A549 (cell line): ENCODE measurements at regions not wholly inside any gene's neighbourhood (a gene's known extent, or its start where the extent isn't known, plus 50 kb on each side); places are given as distances from the start of the nearest gene placed in this dataset.

Source experiments
- ATAC-seq, 2 experiments: fragments of 200-7000 bp in 1 of 2; fragments of >200 bp in 1 of 2; cut with Nextera tagmentation in 1 of 2; cut with Tn5 transposase in 1 of 2; 3 replicates each; pipeline versions ENCODE4 v1.8.0 to v1.9.1; 2018 to 2020; ENCODE audit warnings: mild to moderate bottlenecking in 1 of 2, moderate library complexity in 1 of 2
- CTCF ChIA-PET: fragments of 300-600 bp; sonication (Branson Sonifier 250); formaldehyde crosslinking; extraction: SDS; loops from one replicate; lab custom pipeline; 2021; ENCODE audit warnings: antibody characterized with exemption, inconsistent platforms; lab: Yijun Ruan, JAX
- POLR2A ChIA-PET: fragments of 350-600 bp; formaldehyde crosslinking; extraction: SDS; loops from one replicate; lab custom pipeline; 2021; ENCODE audit warnings: antibody characterized with exemption, inconsistent platforms; lab: Yijun Ruan, JAX
- DNase-seq, 2 experiments: peaks; one replicate each; pipeline versions ENCODE4 v3.0.0 to v3.0.0-alpha.2; 2011 to 2016; ENCODE audit warnings: low read depth in 1 of 2, low spot score in 1 of 2
- FAIRE-seq: peaks from 2 replicates; lab custom pipeline; 2011; peaks lifted over from hg19 to GRCh38; lab: Jason Lieb, UNC
- H3K27ac ChIP-seq, 2 experiments: fragments of >200 bp; sonication (Bioruptor Twin); formaldehyde crosslinking; 3 replicates each; pipeline ENCODE4 v1.5.1; 2016 to 2017
- H3K4me1 ChIP-seq: fragments of >200 bp; sonication (Bioruptor Twin); formaldehyde crosslinking; 3 replicates; pipeline ENCODE4 v1.6.1; 2016
- H3K4me2 ChIP-seq: fragments of >200 bp; sonication (Bioruptor Twin); formaldehyde crosslinking; 3 replicates; pipeline ENCODE4 v1.6.1; 2016
- H3K4me3 ChIP-seq: fragments of >200 bp; sonication (Bioruptor Twin); formaldehyde crosslinking; 3 replicates; pipeline ENCODE4 v1.5.1; 2016
- H3K9me3 ChIP-seq: fragments of >200 bp; sonication (Bioruptor Twin); formaldehyde crosslinking; 3 replicates; pipeline ENCODE4 v1.6.1; 2016
- BHLHE40 ChIP-seq: IDR thresholded peaks from 2 replicates; pipeline ENCODE4 v1.6.1; 2012; ENCODE audit warnings: low read depth, low read length, inconsistent platforms
- CBX2 ChIP-seq: fragments of 200-600 bp; sonication (generic); IDR thresholded peaks from 2 replicates; pipeline ENCODE4 v1.6.1; 2016; ENCODE audit warnings: low read depth, mild to moderate bottlenecking, borderline replicate concordance
- CBX8 ChIP-seq: fragments of 200-600 bp; sonication (generic); IDR thresholded peaks from 2 replicates; pipeline ENCODE4 v1.6.1; 2016
- CEBPB ChIP-seq, 2 experiments: fragments of >200 bp in 1 of 2; sonication (Bioruptor Twin) in 1 of 2; formaldehyde crosslinking in 1 of 2; IDR thresholded peaks; 2 replicates each; pipeline ENCODE4 v1.6.1; 2012 to 2016
- CHD4 ChIP-seq: fragments of 200-600 bp; sonication (generic); IDR thresholded peaks from 2 replicates; pipeline ENCODE4 v1.6.1; 2016; ENCODE audit warnings: antibody characterized with exemption, mild to moderate bottlenecking, borderline replicate concordance
- EP300 ChIP-seq, 2 experiments: fragments of >200 bp; sonication (Bioruptor Twin); formaldehyde crosslinking; IDR thresholded peaks; 2 replicates in 1 of 2; 3 replicates in 1 of 2; pipeline ENCODE4 v1.6.1; 2016 to 2017
- FOSB ChIP-seq: fragments of 250-450 bp; sonication (Bioruptor Pico); IDR thresholded peaks from 2 replicates; pipeline ENCODE4 v1.5.0; 2020; ENCODE audit warnings: mild to moderate bottlenecking, moderate library complexity
- FOSL2 ChIP-seq, 2 experiments: fragments of 450-650 bp in 1 of 2; fragments of >200 bp in 1 of 2; sonication (Bioruptor Twin) in 1 of 2; formaldehyde crosslinking; IDR thresholded peaks; 2 replicates each; pipeline versions ENCODE4 v1.5.0 to v1.6.1; 2016 to 2020; ENCODE audit warnings: mild to moderate bottlenecking in 1 of 2, moderate library complexity in 1 of 2
- HEYL ChIP-seq: fragments of 250-450 bp; sonication (Bioruptor Pico); IDR thresholded peaks from 2 replicates; pipeline ENCODE4 v1.8.0; 2021; ENCODE audit warnings: mild to moderate bottlenecking, moderate library complexity
- HOXA7 ChIP-seq: fragments of 250-450 bp; sonication (Bioruptor Pico); IDR thresholded peaks from 2 replicates; pipeline ENCODE4 v1.5.0; 2020; ENCODE audit warnings: mild to moderate bottlenecking, moderate library complexity
- JUNB ChIP-seq: fragments of >200 bp; sonication (Bioruptor Twin); formaldehyde crosslinking; IDR thresholded peaks from 2 replicates; pipeline ENCODE4 v1.6.1; 2016
- KDM1A ChIP-seq: fragments of 200-600 bp; sonication (generic); IDR thresholded peaks from 2 replicates; pipeline ENCODE4 v1.6.1; 2016; ENCODE audit warnings: low read depth, mild to moderate bottlenecking
- MAFK ChIP-seq: fragments of 450-650 bp; IDR thresholded peaks from 2 replicates; pipeline ENCODE4 v1.6.1; 2014; ENCODE audit not compliant: partially characterized antibody
- MYC ChIP-seq: IDR thresholded peaks from 2 replicates; pipeline ENCODE4 v1.6.1; 2012; ENCODE audit warnings: mild to moderate bottlenecking, inconsistent platforms, low read length, improper control_type of control experiment, borderline replicate concordance
- NPAS2 ChIP-seq: fragments of 250-450 bp; sonication (Bioruptor Pico); IDR thresholded peaks from 2 replicates; pipeline ENCODE4 v1.8.0; 2022; ENCODE audit warnings: mild to moderate bottlenecking, moderate library complexity, borderline replicate concordance
- POLR2AphosphoS2 ChIP-seq: conservative IDR thresholded peaks from 2 replicates; pipeline ENCODE4 v1.6.1; 2012; ENCODE audit warnings: low read length, improper control_type of control experiment, inconsistent platforms
- RAD21 ChIP-seq, 2 experiments: fragments of >200 bp in 1 of 2; sonication (Bioruptor Twin) in 1 of 2; formaldehyde crosslinking in 1 of 2; IDR thresholded peaks in 1 of 2; conservative IDR thresholded peaks in 1 of 2; 2 replicates in 1 of 2; 3 replicates in 1 of 2; pipeline ENCODE4 v1.6.1; 2012 to 2018; ENCODE audit warnings: inconsistent platforms in 1 of 2
- RNF2 ChIP-seq: fragments of 200-600 bp; sonication (generic); IDR thresholded peaks from 2 replicates; pipeline ENCODE4 v1.6.1; 2016; ENCODE audit warnings: low read depth, mild to moderate bottlenecking, antibody characterized with exemption, moderate library complexity, borderline replicate concordance
- SREBF2 ChIP-seq: fragments of 450-650 bp; IDR thresholded peaks from 2 replicates; pipeline ENCODE4 v1.6.1; 2014; ENCODE audit warnings: mild to moderate bottlenecking, moderate library complexity
- TFCP2L1 ChIP-seq: fragments of 250-450 bp; sonication (Bioruptor Pico); IDR thresholded peaks from 2 replicates; pipeline ENCODE4 v1.5.0; 2021; ENCODE audit warnings: mild to moderate bottlenecking
- ZNF302 ChIP-seq: fragments of 250-450 bp; sonication (Bioruptor Pico); IDR thresholded peaks from 2 replicates; pipeline ENCODE4 v1.9.0; 2021; ENCODE audit warnings: inconsistent platforms, mild to moderate bottlenecking, moderate library complexity
- ZSCAN20 ChIP-seq: fragments of 250-450 bp; sonication (Bioruptor Pico); IDR thresholded peaks from 2 replicates; pipeline ENCODE4 v1.8.0; 2022; ENCODE audit warnings: mild to moderate bottlenecking, moderate library complexity
- WGBS: methylation state at CpG from one replicate; pipeline ENCODE4 v1.1.6; 2017; ENCODE audit errors: missing lambda C conversion rate; 5-methylcytosine and 5-hydroxymethylcytosine counted together
- TF ChIP-seq, protein P1 (sequence below): fragments of 200-600 bp; sonication (generic); IDR thresholded peaks from 2 replicates; pipeline ENCODE4 v1.6.1; 2016; ENCODE audit warnings: antibody characterized with exemption, mild to moderate bottlenecking, moderate library complexity
- TF ChIP-seq, protein P2 (sequence below): fragments of 150-350 bp; IDR thresholded peaks from 2 replicates; pipeline ENCODE4 v1.6.1; 2014; ENCODE audit warnings: low read depth, mild to moderate bottlenecking, low read length
- TF ChIP-seq, protein P3 (sequence below): IDR thresholded peaks from 2 replicates; pipeline ENCODE4 v1.6.1; 2012; ENCODE audit warnings: low read depth, borderline replicate concordance
- TF ChIP-seq, protein P4 (sequence below): IDR thresholded peaks from 2 replicates; pipeline ENCODE4 v1.6.1; 2012
- TF ChIP-seq, protein P5 (sequence below): fragments of 250-450 bp; sonication (Bioruptor Pico); IDR thresholded peaks from 2 replicates; pipeline ENCODE4 v1.5.0; 2021; ENCODE audit warnings: mild to moderate bottlenecking, moderate library complexity, borderline replicate concordance

DNA sequence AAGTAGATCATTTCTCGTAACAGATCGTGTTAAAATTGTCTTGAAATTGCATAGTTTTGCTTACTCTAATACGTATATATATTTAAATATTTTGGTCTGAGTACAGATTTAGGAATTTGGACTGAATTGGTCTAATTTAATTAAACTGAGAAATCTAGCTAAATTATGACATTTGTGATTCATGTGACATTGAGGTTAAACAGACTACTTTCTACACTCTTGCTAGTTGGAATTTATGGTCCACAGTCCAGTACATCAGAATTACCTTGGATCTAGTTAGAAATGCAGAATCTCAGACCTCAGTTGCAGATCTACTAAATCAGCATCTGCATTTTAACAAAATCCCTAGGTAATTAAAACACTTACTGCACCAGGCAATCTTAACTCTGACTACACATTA is 609.7 kb upstream of the GOLIM4 start:
- Histone ChIP-seq H3K27ac (no peak overlapping the region), H3K4me3 (no peak overlapping the region), H3K4me2 (no peak overlapping the region), H3K4me1 (no peaks in the 10 kb centered on the region), H3K9me3 (no peaks in the 10 kb centered on the region)
- DNase-seq (no peak), FAIRE-seq (no peak), ATAC-seq (no peak)
- no peak for TF ChIP-seq HOXA7 (CRISPR knock-in tag)
- no peak for TF ChIP-seq EP300 (IDR thresholded peaks at IDR 0.05)
- no peak for TF ChIP-seq JUNB
- TF ChIP-seq CHD4: no peak
- no peak for TF ChIP-seq FOSB
- TF ChIP-seq ZSCAN20 (CRISPR knock-in tag): no peak
- TF ChIP-seq HEYL (CRISPR knock-in tag): no peak
- CTCF ChIA-PET: no interaction called here
- POLR2A ChIA-PET: no interaction called here
- WGBS: 4% methylated on average over 3 of the region's 3 CpGs

DNA sequence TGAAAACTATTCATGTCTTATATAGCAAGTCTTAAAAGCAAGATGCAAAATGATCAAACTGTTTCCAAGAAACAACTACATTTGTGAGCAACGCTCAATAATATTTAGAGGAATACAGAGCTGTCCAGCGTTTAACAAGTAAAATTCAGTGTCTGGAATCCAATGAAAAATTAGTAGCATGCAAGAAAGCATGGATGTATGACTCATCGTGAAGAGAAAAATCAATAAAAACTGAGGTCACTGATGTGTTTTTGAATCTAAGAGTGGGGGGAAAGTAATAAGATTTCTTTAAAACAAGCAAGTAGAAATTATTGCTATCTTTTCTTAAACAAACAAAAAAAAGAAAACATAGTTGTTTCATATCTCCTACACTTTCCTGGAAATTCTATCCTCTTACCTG is 600.3 kb upstream of the GOLIM4 start:
- 12% methylated on average over 3 of the region's 3 CpGs for WGBS
- DNase-seq: no peak
- ChIA-PET POLR2A (no interaction called here), CTCF (no interaction called here)
- Histone ChIP-seq H3K4me1 (no peaks in the 10 kb centered on the region), H3K4me2 (no peak overlapping the region), H3K4me3 (no peak overlapping the region), H3K9me3 (no peaks in the 10 kb centered on the region), H3K27ac (no peak overlapping the region)
- TF ChIP-seq CBX8: no peak
- TF ChIP-seq TFCP2L1 (CRISPR knock-in tag): no peak
- TF ChIP-seq FOSL2 (IDR thresholded peaks at IDR 0.05): no peak
- TF ChIP-seq FOSL2 (CRISPR knock-in tag; IDR thresholded peaks at IDR 0.05): 0 out of 2 replicates have a peak, but pooled peaks have one; percentile 13
- TF ChIP-seq, protein P1, sequence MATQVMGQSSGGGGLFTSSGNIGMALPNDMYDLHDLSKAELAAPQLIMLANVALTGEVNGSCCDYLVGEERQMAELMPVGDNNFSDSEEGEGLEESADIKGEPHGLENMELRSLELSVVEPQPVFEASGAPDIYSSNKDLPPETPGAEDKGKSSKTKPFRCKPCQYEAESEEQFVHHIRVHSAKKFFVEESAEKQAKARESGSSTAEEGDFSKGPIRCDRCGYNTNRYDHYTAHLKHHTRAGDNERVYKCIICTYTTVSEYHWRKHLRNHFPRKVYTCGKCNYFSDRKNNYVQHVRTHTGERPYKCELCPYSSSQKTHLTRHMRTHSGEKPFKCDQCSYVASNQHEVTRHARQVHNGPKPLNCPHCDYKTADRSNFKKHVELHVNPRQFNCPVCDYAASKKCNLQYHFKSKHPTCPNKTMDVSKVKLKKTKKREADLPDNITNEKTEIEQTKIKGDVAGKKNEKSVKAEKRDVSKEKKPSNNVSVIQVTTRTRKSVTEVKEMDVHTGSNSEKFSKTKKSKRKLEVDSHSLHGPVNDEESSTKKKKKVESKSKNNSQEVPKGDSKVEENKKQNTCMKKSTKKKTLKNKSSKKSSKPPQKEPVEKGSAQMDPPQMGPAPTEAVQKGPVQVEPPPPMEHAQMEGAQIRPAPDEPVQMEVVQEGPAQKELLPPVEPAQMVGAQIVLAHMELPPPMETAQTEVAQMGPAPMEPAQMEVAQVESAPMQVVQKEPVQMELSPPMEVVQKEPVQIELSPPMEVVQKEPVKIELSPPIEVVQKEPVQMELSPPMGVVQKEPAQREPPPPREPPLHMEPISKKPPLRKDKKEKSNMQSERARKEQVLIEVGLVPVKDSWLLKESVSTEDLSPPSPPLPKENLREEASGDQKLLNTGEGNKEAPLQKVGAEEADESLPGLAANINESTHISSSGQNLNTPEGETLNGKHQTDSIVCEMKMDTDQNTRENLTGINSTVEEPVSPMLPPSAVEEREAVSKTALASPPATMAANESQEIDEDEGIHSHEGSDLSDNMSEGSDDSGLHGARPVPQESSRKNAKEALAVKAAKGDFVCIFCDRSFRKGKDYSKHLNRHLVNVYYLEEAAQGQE: no peak
- ATAC-seq: no peak
- no peak for FAIRE-seq

DNA sequence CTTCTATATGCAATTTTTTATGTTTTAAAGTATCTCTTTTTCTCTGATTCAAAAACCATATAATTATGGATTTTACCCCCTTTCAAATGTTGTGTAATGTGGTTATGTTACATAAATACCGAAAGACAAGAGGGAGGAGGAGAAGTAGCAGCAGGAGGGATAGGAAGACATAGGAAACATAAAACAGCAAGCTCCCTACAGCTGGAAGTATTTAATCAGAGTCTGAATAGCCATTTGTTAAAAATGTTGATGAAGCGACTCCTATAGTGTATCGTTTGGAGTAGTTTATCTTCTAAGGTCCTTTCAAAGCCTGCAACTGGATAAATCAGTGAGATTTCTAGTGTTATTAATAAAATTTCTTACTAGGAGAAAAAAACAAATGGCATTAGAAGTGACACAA is 598.1 kb upstream of the GOLIM4 start:
- H3K4me2 ChIP-seq: no peak overlapping the region
- no peak for ATAC-seq
- no peak for TF ChIP-seq CEBPB (IDR thresholded peaks at IDR 0.05)
- TF ChIP-seq RAD21 (conservative IDR thresholded peaks at IDR 0.05 in 1 of 2, IDR thresholded peaks at IDR 0.05 in 1 of 2): no peak
- TF ChIP-seq RNF2: no peak
- TF ChIP-seq NPAS2 (CRISPR knock-in tag): no peak
- no peak for TF ChIP-seq ZNF302 (CRISPR knock-in tag)
- TF ChIP-seq MYC: no peak
- no peak for TF ChIP-seq MAFK
- TF ChIP-seq BHLHE40: no peak
- TF ChIP-seq CBX2: no peak
- no peak for TF ChIP-seq KDM1A
- TF ChIP-seq, protein P2, sequence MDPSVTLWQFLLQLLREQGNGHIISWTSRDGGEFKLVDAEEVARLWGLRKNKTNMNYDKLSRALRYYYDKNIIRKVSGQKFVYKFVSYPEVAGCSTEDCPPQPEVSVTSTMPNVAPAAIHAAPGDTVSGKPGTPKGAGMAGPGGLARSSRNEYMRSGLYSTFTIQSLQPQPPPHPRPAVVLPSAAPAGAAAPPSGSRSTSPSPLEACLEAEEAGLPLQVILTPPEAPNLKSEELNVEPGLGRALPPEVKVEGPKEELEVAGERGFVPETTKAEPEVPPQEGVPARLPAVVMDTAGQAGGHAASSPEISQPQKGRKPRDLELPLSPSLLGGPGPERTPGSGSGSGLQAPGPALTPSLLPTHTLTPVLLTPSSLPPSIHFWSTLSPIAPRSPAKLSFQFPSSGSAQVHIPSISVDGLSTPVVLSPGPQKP: no peak
- TF ChIP-seq, protein P3, sequence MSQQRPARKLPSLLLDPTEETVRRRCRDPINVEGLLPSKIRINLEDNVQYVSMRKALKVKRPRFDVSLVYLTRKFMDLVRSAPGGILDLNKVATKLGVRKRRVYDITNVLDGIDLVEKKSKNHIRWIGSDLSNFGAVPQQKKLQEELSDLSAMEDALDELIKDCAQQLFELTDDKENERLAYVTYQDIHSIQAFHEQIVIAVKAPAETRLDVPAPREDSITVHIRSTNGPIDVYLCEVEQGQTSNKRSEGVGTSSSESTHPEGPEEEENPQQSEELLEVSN: no peak
- TF ChIP-seq, protein P4, sequence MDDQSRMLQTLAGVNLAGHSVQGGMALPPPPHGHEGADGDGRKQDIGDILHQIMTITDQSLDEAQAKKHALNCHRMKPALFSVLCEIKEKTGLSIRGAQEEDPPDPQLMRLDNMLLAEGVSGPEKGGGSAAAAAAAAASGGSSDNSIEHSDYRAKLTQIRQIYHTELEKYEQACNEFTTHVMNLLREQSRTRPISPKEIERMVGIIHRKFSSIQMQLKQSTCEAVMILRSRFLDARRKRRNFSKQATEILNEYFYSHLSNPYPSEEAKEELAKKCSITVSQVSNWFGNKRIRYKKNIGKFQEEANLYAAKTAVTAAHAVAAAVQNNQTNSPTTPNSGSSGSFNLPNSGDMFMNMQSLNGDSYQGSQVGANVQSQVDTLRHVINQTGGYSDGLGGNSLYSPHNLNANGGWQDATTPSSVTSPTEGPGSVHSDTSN: no peak
- TF ChIP-seq, protein P5, sequence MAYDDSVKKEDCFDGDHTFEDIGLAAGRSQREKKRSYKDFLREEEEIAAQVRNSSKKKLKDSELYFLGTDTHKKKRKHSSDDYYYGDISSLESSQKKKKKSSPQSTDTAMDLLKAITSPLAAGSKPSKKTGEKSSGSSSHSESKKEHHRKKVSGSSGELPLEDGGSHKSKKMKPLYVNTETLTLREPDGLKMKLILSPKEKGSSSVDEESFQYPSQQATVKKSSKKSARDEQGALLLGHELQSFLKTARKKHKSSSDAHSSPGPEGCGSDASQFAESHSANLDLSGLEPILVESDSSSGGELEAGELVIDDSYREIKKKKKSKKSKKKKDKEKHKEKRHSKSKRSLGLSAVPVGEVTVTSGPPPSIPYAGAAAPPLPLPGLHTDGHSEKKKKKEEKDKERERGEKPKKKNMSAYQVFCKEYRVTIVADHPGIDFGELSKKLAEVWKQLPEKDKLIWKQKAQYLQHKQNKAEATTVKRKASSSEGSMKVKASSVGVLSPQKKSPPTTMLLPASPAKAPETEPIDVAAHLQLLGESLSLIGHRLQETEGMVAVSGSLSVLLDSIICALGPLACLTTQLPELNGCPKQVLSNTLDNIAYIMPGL (CRISPR knock-in tag): no peak
- no peak for TF ChIP-seq SREBF2
- TF ChIP-seq JUNB: no peak
- no peak for TF ChIP-seq POLR2AphosphoS2
- TF ChIP-seq, all 56 proteins: peak for 0
- FAIRE-seq (no peak), DNase-seq (no peak)
- POLR2A ChIA-PET: no interaction called here
- Histone ChIP-seq H3K4me1 (no peaks in the 10 kb centered on the region), H3K9me3 (no peaks in the 10 kb centered on the region), H3K27ac (no peak overlapping the region), H3K4me3 (no peak overlapping the region)
- CTCF ChIA-PET: no interaction called here
- WGBS: 21% methylated on average over 3 of the region's 3 CpGs
